Frontal cortex (tissue), 3 donors: ENCODE measurements at regions not wholly inside any gene's neighbourhood (a gene's known extent, or its start where the extent isn't known, plus 50 kb on each side); places are given as distances from the start of the nearest gene placed in this dataset.
"Not testable (repeated sequence)": the region's sequence is repeated elsewhere in the genome, so short reads cannot be mapped to it uniquely, and the experiment has no call there.

Experiments used
- DNase-seq, 2 donors: peaks; one replicate each; pipeline ENCODE4 v3.0.0; 2012; ENCODE audit warnings: low spot score in 2 of 2
- FAIRE-seq: peaks from 2 replicates; lab custom pipeline; 2012; peaks lifted over from hg19 to GRCh38; lab: Jason Lieb, UNC
- donor health status: control.
- donor health status: control.
- donor health status: control.

DNA sequence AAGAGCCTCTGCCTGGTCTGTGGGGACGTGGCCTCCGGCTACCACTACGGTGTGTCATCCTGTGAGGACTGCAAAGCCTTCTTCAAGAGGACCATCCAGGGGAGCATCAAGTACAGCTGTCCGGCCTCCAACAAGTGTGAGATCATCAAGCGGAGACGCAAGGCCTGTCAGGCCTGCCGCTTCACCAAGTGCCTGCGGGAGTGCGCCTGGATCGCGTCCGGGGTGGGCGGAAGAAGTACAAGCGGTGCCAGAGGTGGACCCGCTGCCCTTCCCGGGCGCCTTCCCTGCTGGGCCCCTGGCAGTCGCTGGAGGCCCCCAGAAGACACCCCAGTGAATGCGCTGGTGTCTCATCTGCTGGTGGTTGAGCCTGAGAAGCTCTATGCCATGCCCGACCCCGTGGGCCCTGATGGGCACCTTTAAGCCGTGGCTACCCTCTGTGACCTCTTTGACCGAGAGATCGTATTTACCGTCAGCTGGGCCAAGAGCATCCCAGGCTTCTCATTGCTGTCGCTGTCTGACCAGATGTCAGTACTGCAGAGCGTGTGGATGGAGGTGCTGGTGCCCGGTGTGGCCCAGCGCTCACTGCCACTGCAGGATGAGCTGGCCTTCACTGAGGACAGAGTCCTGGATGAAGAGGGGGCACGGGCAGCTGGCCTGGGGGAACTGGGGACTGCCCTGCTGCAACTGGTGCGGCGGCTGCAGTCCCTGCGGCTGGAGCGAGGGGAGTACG, 84.3 kb downstream of the MRPL57 start:
- not testable (repeated sequence) for FAIRE-seq, DNase-seq

DNA sequence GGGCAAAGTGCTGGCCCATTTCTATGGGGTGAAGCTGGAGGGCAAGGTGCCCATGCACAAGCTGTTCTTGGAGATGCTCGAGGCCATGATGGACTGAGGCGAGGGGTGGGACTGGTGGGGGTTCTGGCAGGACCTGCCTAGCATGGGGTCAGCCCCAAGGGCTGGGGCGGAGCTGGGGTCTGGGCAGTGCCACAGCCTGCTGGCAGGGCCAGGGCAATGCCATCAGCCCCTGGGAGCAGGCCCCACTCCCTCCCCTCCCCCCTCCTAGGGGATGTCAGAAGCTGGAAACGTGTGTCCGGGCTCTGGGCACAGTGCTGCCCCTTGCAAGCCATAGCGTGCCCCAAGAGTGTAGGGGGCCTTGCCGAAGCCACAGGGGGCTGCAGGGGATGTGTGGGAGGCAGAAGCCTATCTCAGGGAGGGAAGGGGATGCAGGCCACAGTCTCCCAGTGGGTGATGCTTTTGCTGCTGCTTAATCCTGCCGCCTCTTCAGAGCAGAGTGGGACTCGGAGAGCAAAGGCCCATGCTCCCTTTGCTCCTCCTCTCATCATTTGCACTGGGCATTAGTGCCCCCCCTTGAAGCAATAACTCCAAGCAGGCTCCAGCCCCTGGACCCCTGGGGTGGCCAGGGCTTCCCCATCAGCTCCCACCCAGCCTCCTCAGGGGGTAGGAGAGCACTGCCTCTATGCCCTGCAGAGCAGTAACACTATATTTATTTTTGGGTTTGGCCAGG, 85.2 kb downstream of the MRPL57 start:
- DNase-seq, FAIRE-seq: not testable (repeated sequence)

DNA sequence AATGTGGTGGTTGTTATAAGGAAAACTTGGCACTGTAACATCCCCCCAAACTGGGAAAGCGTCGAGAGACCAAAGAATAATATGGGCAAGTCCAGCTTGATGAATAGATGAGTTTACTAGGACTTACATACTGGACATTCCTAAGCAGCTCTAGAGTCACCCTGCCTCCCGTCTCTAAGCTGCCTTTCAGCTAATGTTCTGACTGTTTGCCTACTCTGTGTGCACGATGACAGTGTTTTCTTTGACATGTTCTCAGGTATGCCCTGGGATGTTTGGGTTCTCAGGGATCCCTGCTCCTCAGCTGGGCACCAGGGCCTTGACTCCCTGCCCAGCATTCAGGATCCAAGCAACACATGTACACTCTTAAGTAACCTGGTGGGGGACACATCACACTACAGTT, 87.5 kb downstream of the MRPL57 start:
- DNase-seq, FAIRE-seq: not testable (repeated sequence)

DNA sequence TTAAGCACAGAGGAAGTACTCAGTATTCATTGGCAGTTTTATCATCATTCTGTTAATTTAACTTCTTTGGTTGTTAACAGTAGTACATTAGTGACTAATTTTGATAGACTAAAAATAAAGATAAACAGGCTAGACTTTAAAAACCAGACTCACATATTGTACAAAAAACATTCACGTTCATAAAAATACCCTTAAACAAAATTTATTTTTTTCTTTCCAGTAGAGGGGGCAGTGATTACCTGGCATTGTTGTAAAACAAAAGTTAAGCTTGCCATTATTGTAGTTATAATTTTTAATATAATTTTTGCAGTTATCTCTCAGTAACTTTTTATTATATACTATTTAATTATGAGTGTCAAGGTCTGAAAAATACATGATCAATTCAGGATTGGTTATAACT, 92.0 kb downstream of the MRPL57 start:
- peak; percentile 96 for FAIRE-seq
- not testable (repeated sequence) for DNase-seq

DNA sequence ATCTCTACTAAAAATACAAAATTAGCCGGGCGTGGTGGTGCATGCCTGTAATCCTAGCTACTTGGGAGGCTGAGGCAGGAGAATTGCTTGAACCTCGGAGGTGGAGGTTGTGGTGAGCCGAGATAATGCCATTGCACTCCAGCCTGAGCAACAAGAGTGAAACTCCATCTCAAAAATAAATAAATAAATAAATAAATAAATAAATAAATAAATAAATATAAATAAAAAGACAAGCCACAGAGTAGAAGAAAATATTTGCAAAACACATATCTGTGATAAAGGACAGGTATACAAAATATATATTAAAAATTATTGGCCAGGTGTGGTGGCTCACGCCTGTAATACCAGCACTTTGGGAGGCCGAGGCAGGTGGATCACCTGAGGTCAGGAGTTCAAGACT, 96.0 kb downstream of the MRPL57 start:
- not testable (repeated sequence) for FAIRE-seq, DNase-seq

DNA sequence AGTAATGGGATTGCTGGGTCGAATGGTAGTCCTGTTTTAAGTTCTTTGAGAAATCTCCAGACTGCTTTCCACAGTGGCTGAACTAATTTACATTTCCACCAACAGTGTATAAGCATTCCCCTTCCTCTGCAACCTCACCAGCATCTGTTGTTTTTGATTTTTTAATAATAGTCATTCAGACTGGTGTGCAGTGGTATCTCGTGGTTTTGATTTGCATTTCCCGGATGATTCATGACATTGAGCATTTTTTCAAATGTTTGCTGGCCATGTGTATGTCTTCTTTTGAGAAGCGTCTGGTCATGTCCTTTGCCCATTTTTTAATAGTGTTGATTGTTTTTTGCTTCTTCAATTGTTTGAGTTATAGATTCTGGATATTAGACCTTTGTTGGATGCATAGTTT, 98.0 kb downstream of the MRPL57 start:
- DNase-seq, FAIRE-seq: not testable (repeated sequence)

DNA sequence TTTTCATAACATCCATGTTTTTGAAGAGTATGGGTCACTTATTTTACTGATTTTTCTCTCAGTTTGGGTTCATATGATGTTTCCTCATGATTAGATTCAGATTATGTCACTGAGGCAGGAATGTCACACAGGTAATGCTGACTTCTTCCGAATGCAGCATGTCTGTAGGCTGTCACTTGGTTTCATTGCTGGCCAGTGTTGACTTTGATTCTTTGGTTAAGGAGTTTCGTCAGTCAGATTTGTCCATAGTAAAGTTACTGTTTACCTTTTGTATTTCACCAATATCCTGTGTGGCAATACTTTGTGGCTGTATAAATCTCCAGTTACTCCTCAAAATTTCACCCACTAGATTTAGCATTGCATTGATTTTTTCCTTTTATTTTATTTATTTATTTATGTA, 105.6 kb downstream of the MRPL57 start:
- DNase-seq: no peak
- FAIRE-seq: no peak

DNA sequence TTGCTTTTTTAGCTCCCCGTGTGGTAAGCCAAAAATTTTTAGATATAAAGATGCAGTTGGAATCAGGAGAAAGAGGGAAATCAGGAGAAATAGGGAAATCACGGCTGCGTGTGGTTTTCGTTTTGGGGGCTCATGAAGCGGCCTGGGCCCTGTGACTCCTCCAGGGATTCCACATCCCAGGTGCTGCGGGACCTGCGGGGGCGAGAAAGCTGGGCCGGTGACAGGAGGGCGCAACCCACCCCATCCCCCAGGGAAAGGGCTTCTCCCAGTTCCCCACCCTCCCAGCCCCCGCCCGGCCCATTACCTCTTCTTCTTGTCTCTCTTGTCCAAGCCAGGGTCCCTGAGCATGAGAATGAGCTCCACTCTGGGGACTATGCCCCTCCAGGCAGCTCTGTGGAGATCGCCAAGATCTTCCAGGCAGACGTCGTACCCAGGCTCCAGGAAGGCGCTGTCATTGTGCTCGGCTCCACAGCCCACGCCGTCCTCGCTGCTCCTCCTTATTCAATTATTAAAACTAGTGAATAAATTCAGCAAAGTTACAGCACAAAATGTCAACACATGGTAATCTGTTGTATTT, 111.0 kb downstream of the MRPL57 start:
- no peak for FAIRE-seq

DNA sequence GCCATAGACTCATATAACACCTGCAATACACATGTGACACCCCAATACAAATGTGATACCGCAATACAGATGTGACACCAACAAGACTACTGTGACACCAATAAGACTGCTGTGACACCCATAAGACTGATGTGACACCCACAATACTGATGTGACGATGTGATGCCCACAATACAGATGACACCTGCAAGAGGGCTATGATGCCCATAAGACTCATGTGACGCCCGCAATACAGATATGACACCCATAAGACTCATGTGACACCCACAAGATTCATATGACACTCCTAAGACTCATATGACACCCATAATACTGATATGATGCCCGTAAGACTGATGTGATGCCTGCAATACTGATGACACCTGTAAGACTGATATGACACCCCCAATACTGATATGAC, 113.0 kb downstream of the MRPL57 start:
- DNase-seq: no peak
- no peak for FAIRE-seq

More for the DNA sequence above, 111.0 kb downstream of the MRPL57 start:
- DNase-seq: no peak

DNA sequence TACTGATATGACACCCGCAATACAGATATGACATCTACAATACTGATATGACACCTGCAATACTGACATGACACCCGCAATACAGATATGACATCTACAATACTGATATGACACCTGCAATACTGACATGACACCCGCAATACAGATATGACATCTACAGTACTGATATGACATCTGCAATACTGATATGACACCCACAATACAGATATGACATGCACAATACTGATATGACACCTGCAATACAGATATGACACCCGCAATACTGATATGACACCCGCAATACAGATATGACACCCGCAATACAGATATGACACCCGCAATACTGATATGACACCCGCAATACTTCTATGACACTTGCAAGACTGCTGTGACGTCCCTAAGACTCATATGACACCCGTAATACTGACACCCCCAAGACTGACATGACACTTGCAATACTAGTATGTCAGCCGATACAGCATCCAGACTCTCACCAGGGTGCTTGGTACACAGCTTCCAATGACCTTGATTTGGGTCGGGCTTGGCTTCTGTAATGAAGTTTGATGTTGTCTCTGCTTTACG, 114.1 kb downstream of the MRPL57 start:
- not testable (repeated sequence) for FAIRE-seq, DNase-seq

DNA sequence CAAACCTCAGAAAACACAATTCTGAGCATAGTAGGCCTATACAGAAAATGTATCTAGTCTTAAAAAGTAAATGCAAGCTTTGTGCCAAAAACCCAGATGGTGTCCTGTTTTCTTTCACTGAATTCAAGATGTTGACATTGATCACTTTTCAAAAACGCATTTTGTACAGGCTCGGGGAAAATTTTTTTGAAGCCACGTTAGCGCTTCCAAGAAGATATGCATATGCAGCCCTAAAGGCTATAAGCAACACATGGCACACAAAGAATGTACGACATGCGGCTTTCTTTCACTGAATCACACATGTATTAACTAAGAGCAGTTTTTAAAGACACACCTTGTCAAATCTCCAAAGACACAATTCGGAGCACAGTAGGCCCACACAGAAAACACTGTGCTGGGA, 115.4 kb downstream of the MRPL57 start:
- DNase-seq: no peak

DNA sequence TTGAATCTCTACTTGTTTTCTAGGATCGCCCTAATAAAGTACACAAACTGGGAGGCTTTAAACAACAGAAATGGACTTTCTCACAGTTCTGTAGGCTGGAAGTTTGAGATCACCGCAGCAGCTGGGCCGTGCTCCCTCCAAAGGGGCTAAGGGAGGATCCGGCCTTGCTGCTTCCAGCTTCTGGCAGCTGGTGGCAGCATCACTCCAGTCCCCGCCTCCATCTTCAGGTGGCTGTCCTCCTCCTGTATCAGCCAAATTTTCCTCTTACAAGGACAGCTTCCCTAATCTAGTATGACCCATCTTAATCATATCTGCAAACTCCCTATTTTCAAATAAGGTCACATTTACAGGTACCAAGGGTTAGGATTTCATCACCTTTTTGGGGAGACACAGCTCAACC, 120.5 kb downstream of the MRPL57 start:
- FAIRE-seq, DNase-seq: not testable (repeated sequence)

More for the DNA sequence above, 115.4 kb downstream of the MRPL57 start:
- no peak for FAIRE-seq

DNA sequence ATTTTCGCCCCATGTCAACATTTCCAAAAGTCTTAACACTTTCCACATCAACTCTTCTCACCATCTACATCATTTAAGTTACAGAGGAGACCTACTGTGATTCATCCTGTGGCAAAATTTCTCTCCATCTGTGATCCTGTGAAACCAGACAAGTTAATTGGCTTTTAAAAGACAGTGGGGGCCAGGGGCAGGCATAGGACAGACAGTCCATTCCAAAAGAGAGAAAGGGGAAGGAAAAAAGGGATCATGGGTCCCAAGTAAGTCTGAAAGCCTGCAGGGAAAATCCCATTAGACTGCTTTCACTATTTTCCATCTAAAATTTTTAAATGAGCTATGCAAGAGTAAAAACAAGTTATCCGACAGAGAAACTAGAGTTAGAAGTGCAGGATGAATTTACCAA, 121.0 kb downstream of the MRPL57 start:
- DNase-seq: no peak

DNA sequence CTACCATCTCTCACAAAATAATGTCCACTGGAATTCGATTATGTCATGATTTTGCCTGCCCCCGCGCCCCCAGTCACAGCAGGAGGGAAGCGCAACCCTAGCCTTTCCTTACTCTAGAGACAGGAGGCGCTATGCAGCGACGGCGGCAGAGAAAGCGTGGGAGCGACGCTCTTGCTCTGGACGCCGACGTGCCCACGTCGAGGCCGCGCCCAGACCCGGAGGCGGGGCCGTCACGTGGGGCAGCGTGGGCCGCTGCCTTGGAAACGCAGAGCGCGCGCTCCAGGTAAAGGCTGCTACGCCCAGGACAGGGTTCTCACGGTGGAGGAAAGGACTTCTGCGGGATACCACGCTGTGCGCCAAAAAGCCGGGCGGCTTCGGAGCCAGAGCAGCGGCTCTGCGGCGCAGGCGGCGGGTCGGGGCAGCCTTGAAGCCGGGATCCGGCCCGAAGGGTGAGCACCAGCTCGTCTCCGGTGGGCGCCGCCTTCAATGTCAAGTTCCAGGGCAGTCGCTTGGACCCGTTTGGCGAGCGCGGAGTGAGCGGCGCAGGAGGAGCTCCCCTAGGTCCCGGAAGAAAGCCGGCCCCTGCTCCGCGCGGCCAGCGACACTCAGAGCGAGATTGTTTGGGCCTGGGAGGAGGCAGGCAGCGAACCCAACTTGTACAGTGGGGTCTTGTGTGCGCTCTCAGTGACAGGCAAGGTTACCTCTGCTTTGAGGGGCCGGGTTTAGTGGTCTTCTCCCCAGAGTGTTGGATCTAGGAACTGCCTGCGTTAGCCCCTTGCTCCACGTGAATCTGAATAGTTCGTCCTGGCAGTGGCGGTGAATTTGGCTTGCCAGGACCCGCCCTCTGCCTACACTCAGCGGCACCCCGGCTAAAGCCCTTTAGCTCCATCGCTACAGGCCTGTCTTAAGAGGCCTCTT, 121.7 kb downstream of the MRPL57 start:
- FAIRE-seq (no peak), DNase-seq (peak; percentile 92 to 95)

More for the DNA sequence above, 121.0 kb downstream of the MRPL57 start:
- no peak for FAIRE-seq

DNA sequence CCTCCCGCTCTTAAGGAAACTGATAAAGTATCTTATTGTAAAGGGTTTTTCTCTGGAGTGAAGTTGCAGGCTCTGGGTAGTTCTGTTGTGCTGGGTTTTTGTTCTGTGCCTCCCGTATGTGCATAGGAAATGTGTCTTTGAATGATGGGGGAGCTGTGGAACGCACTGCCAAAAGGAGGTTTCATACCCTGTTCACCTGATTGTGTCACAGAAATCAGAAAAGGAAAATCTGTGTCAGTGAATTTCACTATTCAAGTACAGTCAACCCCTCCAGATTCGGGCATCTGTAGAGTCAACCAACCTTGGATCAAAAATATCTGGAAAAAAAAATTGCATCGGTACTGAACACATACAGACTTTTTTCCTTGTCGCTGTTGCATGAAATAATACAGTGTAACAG, 127.8 kb downstream of the MRPL57 start:
- no peak for FAIRE-seq

DNA sequence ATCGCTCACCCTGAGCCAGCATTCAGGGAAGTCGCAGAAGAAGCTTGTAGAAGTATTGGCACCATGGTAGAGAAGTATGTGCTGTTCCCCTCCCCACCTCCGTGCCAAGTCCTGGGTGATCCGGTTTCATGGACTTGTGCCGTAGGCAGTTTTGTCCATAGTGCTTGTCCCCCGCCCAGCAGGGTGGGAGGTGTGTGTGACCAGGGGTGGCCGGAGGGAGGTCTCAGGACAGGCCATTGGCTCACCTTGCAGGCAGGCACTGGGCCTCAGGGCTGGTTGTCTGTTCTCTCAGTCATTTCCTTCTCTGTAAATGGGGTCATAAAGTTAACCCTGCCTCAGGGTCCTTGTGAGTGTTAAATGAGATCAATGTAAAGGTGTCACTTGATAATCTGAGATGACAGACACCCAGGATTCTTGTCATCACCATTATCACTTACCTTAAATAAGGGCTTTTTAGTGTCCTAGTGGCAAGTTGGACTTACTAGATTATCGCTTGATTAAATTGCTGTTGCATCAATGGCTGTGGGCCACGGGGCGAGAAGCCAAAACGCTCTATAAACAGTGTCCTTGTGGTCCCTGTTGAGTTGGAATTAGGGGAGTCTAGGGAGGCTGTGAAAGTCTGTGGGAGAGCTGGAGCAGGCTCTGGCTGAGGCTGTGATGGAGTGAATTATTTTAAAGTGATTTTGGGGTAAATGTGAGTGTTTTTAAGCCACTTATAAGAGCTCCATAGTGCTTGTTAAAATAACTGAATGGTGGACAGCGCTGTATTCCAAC, 130.0 kb downstream of the MRPL57 start:
- FAIRE-seq, DNase-seq: not testable (repeated sequence)

More for the DNA sequence above, 127.8 kb downstream of the MRPL57 start:
- DNase-seq: no peak

DNA sequence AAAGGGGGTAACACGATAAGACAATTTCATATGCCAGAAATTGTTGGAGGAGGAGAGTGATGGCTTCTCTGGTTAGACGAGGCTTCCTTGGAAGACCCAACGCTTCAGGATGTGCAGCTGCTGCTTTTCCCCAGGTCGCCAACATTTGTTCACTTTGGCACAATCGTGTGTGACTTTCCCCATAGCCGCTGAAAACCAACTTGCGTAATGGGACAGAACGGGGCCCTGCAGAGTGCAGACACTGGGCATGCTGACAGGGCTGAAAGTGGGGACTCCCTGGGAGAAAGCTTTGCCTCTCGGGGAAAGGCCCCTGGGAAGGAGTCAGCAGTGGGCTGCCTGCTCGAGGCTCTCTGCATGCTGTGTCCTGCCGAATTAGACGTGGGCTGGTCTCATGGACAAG, 130.7 kb downstream of the MRPL57 start:
- DNase-seq, FAIRE-seq: not testable (repeated sequence)

DNA sequence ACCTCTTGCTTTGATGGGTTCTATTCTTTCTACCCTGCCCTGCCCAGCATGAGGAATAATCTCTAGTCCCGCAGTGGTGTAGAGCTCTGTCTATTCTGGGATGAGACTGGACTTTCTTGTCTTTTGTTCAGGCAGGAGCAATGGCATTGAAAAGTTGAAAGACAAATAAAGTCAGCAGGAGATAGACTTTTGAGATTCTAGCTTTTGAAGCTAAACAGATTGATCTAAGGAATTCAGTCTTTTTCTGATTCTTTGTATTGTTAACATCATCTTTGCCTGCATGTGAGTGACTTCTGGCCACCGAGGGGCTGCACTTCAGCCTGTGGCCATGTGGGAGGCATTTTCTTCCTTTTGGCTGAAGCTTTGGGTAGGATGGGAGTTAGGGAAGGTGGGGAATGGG, 132.4 kb downstream of the MRPL57 start:
- DNase-seq (no peak), FAIRE-seq (no peak)
